DOHH2 (cell line): ENCODE measurements at regions not wholly inside any gene's neighbourhood (a gene's known extent, or its start where the extent isn't known, plus 50 kb on each side); places are given as distances from the start of the nearest gene placed in this dataset.

Source experiments
- EZH2phosphoT487 ChIP-seq: fragments of 200-600 bp; sonication (generic); IDR thresholded peaks from 2 replicates; pipeline ENCODE4 v1.6.1; 2017; ENCODE audit warnings: borderline replicate concordance, mild to moderate bottlenecking, antibody characterized with exemption, low read length, moderate library complexity, mixed read lengths
- TF ChIP-seq, protein P1 (sequence below): fragments of 200-600 bp; sonication (generic); IDR thresholded peaks from one replicate; pipeline ENCODE4 v1.5.1; 2014; ENCODE audit warnings: antibody characterized with exemption, mild to moderate bottlenecking, low read depth, low read length; ENCODE audit not compliant: poor library complexity, severe bottlenecking

DNA sequence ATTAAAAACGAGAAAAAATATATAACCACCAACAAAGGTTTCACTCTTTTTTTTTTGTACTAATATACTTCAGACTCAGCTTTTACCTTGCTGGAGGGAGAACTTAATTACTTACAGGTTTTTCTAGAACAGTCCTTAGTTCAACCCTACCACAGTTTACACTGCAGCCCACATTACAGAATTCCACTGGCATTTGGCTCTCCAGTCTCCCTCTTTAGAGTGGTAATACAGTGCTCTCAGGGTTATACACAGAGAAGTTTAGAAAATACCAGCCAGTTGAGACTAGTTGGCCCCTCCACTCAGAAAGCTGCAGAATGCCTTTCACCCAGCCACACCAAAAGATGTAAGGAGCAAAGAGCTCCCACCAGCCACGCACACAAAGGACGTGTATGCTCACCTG, 122.3 kb upstream of the DIO3 start:
- TF ChIP-seq, protein P1, sequence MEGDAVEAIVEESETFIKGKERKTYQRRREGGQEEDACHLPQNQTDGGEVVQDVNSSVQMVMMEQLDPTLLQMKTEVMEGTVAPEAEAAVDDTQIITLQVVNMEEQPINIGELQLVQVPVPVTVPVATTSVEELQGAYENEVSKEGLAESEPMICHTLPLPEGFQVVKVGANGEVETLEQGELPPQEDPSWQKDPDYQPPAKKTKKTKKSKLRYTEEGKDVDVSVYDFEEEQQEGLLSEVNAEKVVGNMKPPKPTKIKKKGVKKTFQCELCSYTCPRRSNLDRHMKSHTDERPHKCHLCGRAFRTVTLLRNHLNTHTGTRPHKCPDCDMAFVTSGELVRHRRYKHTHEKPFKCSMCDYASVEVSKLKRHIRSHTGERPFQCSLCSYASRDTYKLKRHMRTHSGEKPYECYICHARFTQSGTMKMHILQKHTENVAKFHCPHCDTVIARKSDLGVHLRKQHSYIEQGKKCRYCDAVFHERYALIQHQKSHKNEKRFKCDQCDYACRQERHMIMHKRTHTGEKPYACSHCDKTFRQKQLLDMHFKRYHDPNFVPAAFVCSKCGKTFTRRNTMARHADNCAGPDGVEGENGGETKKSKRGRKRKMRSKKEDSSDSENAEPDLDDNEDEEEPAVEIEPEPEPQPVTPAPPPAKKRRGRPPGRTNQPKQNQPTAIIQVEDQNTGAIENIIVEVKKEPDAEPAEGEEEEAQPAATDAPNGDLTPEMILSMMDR: no peak
- no peak for TF ChIP-seq EZH2phosphoT487
